NCI-H2081 (cell line): ENCODE measurements at regions not wholly inside any gene's neighbourhood (a gene's known extent, or its start where the extent isn't known, plus 50 kb on each side); places are given as distances from the start of the nearest gene placed in this dataset.

Experiments used
- DNase-seq, 2 experiments: peaks; one replicate each; lab custom pipeline; 2025; lab: John Stamatoyannopoulos, UW

DNA sequence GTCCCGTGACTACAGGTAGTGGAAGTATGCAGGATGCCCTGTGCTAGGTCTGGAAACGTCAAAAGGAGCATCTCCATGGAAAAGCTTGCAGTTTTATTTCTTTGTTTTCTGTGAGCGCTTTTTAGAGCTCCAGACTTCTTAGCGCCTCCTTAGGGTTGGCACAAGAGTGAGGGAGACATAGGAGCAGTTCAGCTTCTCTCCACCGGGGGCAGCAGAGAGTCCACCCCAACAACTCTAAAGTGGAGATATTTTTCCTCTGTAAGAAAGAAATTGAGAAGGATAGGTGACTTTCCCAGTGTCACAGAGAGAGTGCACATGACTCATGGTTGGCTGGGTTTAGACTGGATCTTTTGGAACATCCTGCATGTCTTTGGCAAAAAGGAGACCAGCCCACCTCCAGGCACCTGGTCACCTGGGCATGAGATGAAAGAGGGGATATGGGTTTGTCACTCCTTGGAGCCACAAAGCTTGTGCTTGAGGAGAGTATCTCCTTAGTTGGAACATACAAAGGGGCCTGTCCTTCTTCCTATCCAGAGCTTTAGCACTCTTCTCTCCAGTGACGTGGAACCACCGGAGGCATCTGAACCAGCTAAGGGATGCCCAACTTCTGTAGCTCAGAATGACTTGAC is 637.7 kb downstream of the SEMA5A start:
- DNase-seq = peak in 1 of 2 experiments; percentile 17

DNA sequence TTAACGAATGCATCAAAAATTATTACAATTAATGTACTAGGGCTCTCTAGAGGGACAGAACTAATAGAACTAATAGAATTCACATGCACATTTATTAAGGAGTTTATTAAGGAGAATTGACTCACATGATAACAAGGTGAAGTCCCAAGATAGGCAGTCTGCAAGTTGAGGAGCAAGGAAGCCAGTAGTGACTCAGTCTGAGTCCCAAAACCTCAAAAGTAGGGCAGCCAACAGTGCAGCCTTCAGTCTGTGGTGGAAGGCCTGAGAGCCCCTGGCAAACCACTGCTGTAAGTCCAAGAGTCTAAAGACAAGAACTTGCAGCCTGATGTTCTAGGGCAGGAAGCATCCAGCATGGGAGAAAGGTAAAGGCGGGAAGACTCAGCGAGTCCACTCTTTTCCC is 633.8 kb downstream of the SEMA5A start:
- DNase-seq = no peak

DNA sequence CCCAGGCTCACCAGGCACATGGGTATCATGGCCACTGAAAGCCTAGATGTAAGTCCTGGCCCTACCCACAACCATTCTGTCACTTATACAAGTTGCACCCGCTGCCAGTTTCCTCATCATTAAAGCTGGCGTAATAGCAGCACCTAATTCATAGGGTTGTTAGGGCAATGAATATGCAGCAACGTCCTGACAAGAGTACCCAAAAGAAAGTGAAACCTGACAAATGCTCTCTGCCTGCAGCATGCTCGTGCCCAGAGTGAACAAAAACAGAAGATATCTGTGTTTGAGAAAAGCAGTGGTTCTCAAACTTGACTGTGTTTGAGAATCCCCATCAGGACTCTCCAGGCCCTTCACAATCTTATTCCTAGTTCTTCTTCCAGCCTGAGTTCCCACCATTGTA is 632.4 kb downstream of the SEMA5A start:
- no peak for DNase-seq

DNA sequence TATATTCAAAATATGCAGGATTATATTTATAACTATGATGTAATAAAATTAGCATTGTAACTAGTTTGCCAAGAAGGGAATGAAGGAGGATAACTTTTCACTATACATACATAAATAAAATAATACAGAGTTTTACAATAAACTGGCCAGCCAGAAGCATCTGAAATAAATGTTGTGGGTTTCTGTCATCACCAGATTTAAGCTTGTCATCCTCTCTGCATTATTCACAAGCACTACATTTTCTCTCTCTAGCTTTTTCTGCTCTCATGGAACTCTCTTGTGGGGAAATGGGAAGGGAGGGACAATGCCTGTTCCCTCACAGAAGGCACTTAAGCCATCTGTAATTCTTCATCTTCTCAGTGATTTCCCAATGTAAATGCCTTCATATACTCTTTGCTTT is 626.8 kb downstream of the SEMA5A start:
- no peak for DNase-seq

DNA sequence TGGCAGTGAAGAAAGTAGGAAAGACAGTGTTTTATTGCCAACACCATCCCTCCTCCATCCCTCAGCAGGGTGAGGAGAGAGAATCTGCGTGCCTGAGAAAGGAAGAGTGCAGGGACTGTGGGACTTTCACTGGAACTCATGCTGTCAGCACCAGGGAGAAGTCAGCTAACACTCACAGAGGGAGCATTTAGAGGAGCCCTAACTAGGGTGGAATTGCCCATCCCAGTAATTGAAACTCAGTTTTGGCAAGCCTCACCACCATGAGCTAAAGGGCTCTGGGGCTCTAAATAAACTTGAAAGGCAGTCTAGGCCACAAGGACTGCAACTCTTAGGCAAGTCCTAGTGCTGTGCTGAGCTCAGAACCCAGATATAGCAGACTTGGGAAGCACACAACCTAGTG is 622.3 kb downstream of the SEMA5A start:
- no peak for DNase-seq

DNA sequence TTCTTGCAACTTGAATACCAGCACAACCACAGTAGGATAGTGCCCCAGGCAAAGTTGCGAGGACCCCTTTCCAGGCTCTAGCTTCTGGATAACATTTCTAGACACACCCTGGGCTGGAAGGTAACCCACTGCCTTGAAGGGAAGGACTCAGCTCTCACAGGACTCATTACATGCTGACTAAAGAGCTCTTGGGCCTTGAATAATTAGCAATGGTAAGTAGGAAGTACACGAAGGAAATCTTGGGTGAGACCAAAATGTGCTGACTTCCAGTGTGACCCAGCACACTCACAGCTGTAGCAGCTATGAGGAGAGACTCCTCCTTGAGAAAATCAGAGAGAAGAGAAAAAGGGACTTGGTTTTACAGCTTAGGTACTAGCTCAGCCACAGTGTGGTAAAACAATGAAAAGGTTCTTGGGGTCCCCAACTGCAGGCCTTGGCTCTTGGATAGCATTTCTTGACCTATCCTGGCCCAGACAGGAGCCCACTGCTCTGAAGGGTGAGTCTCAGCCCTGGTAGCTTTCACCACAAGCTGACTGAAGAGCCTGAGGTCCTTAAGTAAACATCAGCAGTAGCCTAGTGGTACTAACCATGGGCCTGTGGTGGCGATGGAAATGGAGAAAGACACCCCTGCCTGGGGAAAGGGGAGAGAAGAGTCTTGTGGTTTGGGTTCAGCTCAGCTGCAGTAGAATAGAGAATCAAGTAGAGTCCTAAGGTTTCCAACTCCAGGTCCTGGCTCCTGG is 621.7 kb downstream of the SEMA5A start:
- no peak for DNase-seq

DNA sequence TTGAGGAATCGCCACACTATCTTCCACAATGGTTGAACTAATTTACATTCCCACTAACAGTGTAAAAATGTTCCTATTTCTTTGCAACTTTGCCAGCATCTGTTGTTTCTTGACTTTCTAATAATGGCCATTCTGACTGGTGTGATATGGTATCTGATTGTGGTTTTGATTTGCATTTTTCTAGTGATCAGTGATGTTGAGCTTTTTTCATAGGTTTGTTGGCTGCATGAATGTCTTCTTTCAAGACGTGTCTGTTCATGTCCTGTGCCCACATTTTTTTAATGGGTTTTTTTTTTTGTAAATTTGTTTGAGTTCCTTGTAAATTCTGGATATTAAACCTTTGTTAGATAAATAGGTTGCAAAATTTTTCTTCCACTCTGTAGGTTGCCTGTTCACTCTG is 615.9 kb downstream of the SEMA5A start:
- no peak for DNase-seq

DNA sequence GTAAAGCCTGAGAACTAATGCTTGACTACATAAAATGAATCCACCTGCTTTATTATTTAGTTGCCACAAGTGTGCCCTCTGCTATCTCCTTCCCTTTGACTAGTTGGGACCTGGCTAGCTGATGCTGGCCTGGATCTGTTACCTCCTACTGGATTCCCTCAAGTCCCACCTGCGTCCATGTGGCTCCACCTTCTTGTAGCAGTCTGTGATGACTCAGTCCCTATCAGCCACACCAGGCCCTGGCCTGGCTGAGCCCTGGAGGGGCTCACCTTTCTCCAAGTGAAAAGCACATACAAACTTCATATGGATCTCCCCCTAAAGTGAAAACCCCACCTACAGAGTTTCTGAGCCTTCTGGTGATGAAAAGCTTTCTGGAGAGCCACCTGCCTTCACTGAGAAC is 611.4 kb downstream of the SEMA5A start:
- DNase-seq = no peak

DNA sequence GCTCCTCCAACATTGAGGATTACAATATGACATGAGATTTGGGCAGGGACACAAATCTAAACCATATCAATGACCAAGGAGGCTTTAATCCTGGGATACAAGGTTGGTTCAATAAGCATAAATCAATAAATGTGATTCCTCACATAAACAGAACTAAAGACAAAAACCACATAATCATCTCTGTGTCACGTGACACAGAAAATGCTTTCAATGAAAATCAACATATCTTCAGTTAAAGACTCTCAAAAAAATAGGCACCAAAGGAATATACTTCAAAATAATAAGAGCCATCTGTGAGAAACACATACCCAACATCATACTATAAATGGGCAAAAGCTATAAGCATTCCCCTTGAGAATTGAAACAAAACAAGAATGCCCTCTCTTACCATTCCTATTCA is 604.9 kb downstream of the SEMA5A start:
- DNase-seq = no peak

DNA sequence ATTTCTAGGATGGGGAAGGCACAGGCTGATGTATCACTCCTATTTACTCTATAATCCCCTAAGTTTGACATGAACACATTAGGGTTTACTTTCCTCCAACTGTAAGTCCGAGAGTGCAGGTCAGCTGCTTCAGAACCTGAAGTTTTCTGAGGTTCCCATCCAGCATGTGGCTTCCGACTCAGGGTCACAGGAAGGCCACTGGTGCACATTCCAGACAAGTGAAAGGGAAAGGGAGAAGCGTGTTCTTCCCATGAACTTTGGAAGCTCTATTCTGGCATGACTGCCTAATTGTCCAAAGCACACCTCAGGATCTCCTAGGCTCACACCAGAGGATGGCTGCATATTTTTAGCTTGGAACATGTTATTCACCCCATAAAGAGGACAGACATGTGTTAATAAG is 602.6 kb downstream of the SEMA5A start:
- no peak for DNase-seq

DNA sequence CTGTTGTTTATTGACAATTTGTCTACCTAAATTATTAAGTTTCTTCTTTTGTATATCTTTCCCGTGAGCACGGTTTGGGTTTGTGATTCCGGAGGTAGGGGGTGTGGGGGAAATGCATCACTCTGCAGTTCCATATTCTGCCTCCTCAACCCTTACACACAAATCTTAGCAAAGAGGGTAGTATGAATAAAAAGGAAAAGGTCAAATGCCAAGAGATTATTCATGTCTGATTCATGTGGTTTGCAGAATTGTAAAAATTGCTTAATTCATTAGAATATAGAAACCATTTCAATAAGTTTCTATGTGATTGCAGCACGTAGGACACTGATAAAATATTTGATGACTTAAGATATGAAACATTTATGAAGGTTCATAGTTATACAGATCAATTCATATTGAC is 601.9 kb downstream of the SEMA5A start:
- no peak for DNase-seq

DNA sequence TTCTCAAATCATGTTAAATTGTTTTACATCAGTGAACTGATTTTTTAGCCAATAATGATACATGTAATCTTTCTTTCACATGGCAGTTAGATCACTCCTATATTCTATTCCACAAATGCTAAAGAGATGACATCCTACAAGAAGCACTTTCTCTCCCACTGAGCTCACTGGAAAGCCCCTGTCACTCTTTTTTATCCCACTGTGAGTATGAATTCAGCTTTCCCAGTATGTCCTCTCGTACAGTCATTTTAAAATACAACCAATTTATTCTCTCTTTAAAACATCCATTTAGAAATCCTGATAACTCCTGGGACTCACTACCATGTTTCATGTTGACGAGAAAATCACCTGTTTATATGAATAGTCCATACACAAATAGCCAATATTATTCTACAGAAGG is 599.9 kb downstream of the SEMA5A start:
- DNase-seq = no peak

DNA sequence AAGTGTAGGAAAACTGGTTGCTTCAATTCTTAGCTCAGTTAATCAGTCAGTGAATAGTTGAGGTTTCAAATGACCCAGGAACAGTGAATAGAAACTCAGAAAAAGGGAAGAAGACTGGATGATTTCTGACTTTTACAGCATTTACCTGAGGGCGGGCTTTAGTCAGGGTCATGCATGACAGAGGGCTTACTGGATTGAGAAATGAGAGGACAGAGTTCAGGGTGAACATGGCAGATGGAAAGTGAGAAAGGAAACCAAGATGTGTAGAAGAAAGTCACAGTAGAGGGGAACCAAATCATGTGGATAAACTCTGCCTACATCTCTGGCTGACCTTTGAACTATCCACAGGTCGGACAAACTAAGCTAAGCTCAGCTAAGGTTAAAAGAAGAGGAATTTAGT is 596.0 kb downstream of the SEMA5A start:
- no peak for DNase-seq

DNA sequence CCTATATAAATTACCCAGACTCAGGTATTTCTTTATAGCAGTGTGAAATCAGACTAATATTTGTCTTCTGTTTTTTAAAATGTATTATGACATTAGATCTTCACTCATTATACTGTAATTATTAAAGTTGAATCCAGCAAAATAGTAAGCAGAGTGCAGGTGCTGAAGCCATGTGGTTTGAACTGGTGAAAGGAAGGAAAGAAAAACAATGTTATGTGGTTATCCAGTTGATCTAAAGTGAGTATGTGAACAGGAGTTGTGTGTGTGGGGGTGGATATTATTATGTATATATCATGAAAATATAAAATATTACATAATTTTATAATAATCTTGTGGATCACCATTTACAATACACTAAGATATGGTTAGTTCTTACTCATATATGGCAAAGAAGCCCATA is 593.7 kb downstream of the SEMA5A start:
- no peak for DNase-seq

DNA sequence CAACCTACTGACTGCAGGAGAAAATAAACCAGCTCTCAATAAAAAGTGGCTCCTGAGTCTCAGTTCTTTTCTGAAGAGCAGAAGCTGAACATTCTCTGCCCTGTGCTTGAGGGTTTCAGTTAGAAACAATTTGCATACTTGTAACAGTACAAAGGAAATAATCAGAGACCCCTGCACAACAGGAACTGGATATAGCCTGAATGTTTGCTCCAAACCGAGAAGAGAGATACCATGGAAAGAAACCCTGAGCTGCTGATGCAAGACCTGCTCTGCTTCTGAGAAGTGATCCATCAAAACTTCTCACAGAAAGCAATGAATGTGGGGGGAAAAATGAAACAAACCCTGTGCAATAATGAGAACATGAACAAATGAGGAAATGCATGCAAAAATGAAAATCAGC is 592.9 kb downstream of the SEMA5A start:
- no peak for DNase-seq

DNA sequence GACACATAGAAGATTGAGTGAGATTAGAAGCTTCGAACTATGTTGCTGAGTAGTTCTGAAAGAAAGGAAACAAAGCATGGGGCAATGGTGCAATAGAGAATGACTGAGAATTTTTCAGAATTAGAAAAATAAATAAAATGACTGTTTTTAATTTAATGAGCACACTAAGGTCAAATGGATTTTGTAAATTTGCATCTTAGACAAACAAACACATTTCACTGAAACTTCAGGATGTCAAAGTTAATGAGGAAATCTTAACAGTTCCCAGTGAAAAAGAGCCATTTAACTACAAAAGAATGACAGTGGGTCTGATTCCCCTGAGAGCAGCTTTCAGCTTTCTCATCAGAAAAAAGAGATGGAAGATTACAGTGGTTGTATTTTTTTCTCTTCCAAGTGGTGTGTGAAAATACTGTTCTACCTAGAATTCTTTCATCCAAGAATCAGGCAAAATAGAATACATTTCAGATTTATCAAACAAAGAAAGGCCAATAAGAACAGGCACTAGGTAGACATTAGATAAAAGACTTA is 591.9 kb downstream of the SEMA5A start:
- DNase-seq = no peak

DNA sequence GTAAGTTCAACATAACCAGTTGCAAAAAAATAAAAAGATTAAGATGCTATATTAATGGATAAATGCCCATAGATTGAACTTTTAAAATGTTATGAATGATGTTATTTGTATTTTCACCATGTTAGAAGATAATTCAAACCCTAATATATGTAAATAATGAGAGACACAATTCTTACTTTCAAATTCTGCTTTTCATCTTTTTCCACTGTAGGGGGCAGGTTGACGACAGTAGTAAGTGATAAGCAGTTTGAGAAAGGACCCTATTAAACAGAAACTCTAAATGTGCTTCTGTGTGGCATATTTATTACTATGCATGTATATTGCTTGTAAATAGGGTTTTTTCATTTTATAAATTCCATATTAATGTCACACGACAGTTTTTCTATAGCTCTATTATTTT is 591.1 kb downstream of the SEMA5A start:
- no peak for DNase-seq

DNA sequence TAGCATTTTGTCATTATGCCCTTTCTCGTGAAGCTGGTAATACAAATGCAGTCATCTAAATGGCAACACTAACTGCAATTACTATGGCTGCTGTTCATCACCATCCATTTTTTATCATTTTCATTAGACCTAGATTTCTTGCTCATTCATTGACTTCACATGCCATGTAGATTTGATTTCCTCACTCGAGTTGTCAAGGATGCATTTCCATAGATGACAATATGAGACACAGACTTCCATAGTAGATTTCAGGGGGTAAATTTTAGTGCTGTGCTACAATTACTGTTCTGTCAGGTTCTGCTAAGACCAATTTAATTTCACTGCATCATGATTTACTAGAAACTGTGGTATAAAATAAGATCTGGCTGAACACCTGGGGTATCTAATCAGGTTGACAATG is 589.2 kb downstream of the SEMA5A start:
- DNase-seq = no peak

DNA sequence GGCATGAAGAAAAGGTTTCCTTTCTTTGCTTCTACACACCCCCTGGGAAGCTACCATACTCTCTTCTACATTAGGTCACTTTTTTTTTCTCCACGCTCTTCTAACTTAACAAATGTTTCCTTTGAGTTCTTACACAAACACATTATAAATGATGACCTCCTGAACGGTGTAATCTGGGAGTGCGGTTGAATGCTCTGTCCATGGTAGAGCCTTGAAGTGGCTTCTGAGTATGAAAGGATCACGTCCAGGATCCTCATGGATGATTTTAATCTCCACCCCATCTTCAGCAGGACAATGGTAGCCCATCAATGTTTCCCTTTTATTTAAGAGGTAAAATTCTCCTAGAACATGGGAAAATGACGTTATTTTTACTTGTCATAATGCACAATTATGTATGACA is 587.3 kb downstream of the SEMA5A start:
- no peak for DNase-seq

DNA sequence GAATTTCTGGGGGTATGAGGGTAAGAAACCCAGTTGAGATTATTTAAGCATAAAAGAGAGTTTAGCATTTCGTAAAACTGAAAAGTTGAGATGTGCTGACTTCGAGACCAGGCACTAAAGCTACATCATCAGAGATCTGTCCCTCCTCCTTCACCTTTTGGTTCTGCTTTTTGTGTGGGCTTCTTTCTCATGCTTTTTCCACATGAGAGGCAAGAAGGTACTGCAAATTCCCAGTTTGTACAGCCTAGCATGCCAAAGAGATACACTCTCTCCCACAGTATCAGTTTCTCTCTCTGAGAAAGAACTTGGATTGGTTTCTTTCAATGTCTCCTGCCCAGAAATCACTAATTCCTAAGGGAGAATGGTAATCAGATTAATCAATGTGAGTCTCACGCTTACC is 584.7 kb downstream of the SEMA5A start:
- no peak for DNase-seq

DNA sequence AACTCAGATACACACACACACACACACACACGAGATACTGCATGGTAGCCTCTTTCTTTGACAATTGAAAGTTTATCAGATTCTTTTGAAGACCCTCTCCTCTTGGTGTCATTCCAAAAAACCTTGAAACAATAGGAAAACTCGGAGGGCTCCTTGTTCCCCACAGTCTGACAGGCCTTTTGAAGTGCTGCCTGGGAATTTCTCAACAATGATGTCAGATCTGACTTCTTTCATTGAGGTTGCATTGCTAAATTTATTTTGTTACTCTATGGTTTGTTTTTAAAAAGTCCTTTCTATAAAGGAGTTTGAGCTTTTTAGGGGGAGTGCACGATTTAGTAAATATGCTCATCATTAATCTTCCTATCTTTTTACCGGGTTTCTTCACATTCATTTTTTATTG is 583.9 kb downstream of the SEMA5A start:
- DNase-seq = no peak

DNA sequence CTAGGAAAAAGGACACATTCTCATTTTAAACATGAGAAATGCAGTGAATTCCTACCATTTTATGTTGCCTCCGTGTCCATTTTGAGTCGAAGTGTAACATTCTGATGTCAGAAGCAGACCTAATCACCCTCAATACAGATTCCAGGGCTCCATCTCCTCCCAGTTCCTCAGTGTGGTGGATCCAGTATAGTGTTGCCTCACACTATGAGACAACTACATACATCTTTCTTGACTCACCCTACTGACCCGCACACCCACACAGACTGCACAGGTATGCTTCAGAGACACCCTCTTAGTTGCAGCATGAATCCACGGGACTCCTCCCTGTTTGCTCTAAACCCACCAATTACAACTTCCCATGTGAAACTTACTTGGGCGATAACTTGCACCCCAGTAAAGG is 564.9 kb downstream of the SEMA5A start:
- DNase-seq = no peak

DNA sequence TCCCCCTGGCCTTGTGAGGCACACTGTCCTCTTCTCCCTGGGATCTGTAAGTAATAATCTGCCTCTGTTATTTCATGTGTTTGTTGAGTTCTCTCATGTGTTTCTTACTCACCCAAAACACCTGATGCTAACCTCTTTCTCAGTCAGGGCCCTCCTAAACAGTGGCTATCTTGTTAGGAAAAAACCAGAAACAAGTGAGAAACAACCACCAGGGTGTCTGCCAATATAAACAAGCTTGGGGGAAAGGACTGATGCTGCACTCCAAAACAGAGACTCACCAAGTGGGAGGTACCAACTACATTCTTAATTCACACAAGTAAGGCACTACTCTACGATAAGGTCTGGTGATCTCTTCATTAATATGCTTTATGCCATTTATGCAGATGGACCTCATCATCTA is 564.4 kb downstream of the SEMA5A start:
- DNase-seq = no peak

DNA sequence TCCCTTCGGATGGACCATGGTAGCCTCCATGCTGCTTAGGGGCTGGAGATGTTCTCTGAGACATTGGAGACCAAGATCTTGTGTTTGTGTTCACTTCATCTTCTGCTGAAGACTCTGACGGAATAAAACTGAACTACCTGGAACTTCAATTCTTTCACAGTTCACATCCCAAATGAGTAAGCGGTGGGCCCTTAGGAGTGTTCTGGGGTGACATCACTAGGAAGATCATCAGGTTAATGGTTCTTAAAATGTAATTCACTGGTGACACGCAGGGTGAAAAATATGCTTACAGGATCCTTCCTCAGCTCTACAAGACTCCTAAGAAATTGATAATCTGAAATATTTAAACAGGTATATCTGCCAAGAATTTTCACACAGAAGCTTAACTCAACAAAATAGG is 561.5 kb downstream of the SEMA5A start:
- no peak for DNase-seq
